SK-N-SH treated with all-trans-retinoic acid at 6 μM for 48 hours (cell line): ENCODE measurements at regions not wholly inside any gene's neighbourhood (a gene's known extent, or its start where the extent isn't known, plus 50 kb on each side); places are given as distances from the start of the nearest gene placed in this dataset.
A peak's percentile ranks its signal among the peaks of the same experiment; 100 is the strongest.

Source experiments
- ATAC-seq: fragments of 200-7000 bp; cut with Tn5 transposase; 3 replicates; pipeline ENCODE4 v1.9.1; 2020; ENCODE audit warnings: mild to moderate bottlenecking, moderate library complexity
- ARNTL ChIP-seq: fragments of 450-650 bp; formaldehyde crosslinking; IDR thresholded peaks from 2 replicates; pipeline ENCODE4 v1.5.0; 2020; ENCODE audit warnings: low read depth, mild to moderate bottlenecking, moderate library complexity, borderline replicate concordance
- BACH2 ChIP-seq: fragments of 250-450 bp; sonication (Bioruptor Pico); IDR thresholded peaks from 2 replicates; pipeline ENCODE4 v1.9.0; 2021; ENCODE audit warnings: mild to moderate bottlenecking, borderline replicate concordance
- CREB5 ChIP-seq: fragments of 250-450 bp; sonication (Bioruptor Pico); IDR thresholded peaks from 2 replicates; pipeline ENCODE4 v1.5.1; 2020; ENCODE audit warnings: low read depth, mild to moderate bottlenecking, moderate library complexity
- CSDC2 ChIP-seq: fragments of 250-450 bp; sonication (Bioruptor Pico); IDR thresholded peaks from 2 replicates; pipeline ENCODE4 v1.5.0; 2020; ENCODE audit warnings: mild to moderate bottlenecking, moderate library complexity
- CSRNP3 ChIP-seq: fragments of 250-450 bp; sonication (Bioruptor Pico); IDR thresholded peaks from 2 replicates; pipeline ENCODE4 v1.5.1; 2021; ENCODE audit warnings: mild to moderate bottlenecking, moderate library complexity
- ESRRG ChIP-seq: fragments of 250-450 bp; sonication (Bioruptor Pico); IDR thresholded peaks from 2 replicates; pipeline ENCODE4 v1.6.1; 2021; ENCODE audit warnings: mild to moderate bottlenecking
- GLIS3 ChIP-seq: fragments of 250-450 bp; sonication (Bioruptor Pico); IDR thresholded peaks from 2 replicates; pipeline ENCODE4 v1.5.0; 2020; ENCODE audit warnings: mild to moderate bottlenecking, moderate library complexity
- ISL1 ChIP-seq: fragments of 250-450 bp; sonication (Bioruptor Pico); IDR thresholded peaks from 2 replicates; pipeline ENCODE4 v2.1.2; 2022; ENCODE audit warnings: mild to moderate bottlenecking, moderate library complexity
- OSR1 ChIP-seq: fragments of 250-450 bp; sonication (Bioruptor Pico); IDR thresholded peaks from 2 replicates; pipeline ENCODE4 v1.8.0; 2022; ENCODE audit warnings: moderate library complexity, mild to moderate bottlenecking, inconsistent platforms
- PATZ1 ChIP-seq: fragments of 250-450 bp; sonication (Bioruptor Pico); IDR thresholded peaks from 2 replicates; pipeline ENCODE4 v1.8.0; 2020; ENCODE audit warnings: mild to moderate bottlenecking, moderate library complexity, borderline replicate concordance
- POU6F1 ChIP-seq: fragments of 250-450 bp; sonication (Bioruptor Pico); IDR thresholded peaks from 2 replicates; pipeline ENCODE4 v1.8.0; 2021; ENCODE audit warnings: low read depth, mild to moderate bottlenecking, moderate library complexity, borderline replicate concordance
- PPARA ChIP-seq: fragments of 250-450 bp; sonication (Bioruptor Pico); IDR thresholded peaks from 2 replicates; pipeline ENCODE4 v1.5.0; 2020; ENCODE audit warnings: mild to moderate bottlenecking, borderline replicate concordance
- RARB ChIP-seq: fragments of 250-450 bp; sonication (Bioruptor Pico); IDR thresholded peaks from 2 replicates; pipeline ENCODE4 v1.8.0; 2021; ENCODE audit warnings: mild to moderate bottlenecking, moderate library complexity
- SNAI2 ChIP-seq: fragments of 250-450 bp; sonication (Bioruptor Pico); IDR thresholded peaks from 2 replicates; pipeline ENCODE4 v1.5.0; 2020; ENCODE audit warnings: mild to moderate bottlenecking, moderate library complexity
- TCF4 ChIP-seq: fragments of 250-450 bp; sonication (Bioruptor Pico); IDR thresholded peaks from 2 replicates; pipeline ENCODE4 v1.8.0; 2021; ENCODE audit warnings: mild to moderate bottlenecking, moderate library complexity, borderline replicate concordance
- TOX ChIP-seq: fragments of 250-450 bp; sonication (Bioruptor Pico); IDR thresholded peaks from 2 replicates; pipeline ENCODE4 v1.8.0; 2021; ENCODE audit warnings: mild to moderate bottlenecking, moderate library complexity, borderline replicate concordance
- TSHZ2 ChIP-seq: fragments of 250-450 bp; sonication (Bioruptor Pico); IDR thresholded peaks from 2 replicates; pipeline ENCODE4 v1.5.0; 2020; ENCODE audit warnings: mild to moderate bottlenecking, moderate library complexity
- ZC3H10 ChIP-seq: fragments of 250-450 bp; sonication (Bioruptor Pico); IDR thresholded peaks from 2 replicates; pipeline ENCODE4 v1.5.1; 2021; ENCODE audit warnings: mild to moderate bottlenecking, moderate library complexity
- ZFP3 ChIP-seq: fragments of 250-450 bp; sonication (Bioruptor Pico); IDR thresholded peaks from 2 replicates; pipeline ENCODE4 v1.5.0; 2020; ENCODE audit warnings: mild to moderate bottlenecking, moderate library complexity
- ZFP30 ChIP-seq: fragments of 450-650 bp; formaldehyde crosslinking; IDR thresholded peaks from 2 replicates; pipeline ENCODE4 v1.5.0; 2022; ENCODE audit warnings: mild to moderate bottlenecking, moderate library complexity
- ZNF565 ChIP-seq: fragments of 450-650 bp; formaldehyde crosslinking; conservative IDR thresholded peaks from 2 replicates; pipeline ENCODE4 v1.5.0; 2020; ENCODE audit warnings: low read depth, mild to moderate bottlenecking, moderate library complexity
- ZNF70 ChIP-seq: fragments of 450-650 bp; formaldehyde crosslinking; IDR thresholded peaks from 2 replicates; pipeline ENCODE4 v1.5.0; 2020; ENCODE audit warnings: mild to moderate bottlenecking, moderate library complexity
- ZNF8 ChIP-seq: fragments of 450-650 bp; formaldehyde crosslinking; IDR thresholded peaks from 2 replicates; pipeline ENCODE4 v1.5.0; 2020; ENCODE audit warnings: mild to moderate bottlenecking, moderate library complexity

- ATAC-seq, result no peak
- TF ChIP-seq BACH2 (CRISPR knock-in tag), result no peak
- TF ChIP-seq CSDC2 (CRISPR knock-in tag), result no peak
- TF ChIP-seq PPARA, result no peak
- TF ChIP-seq GLIS3 (CRISPR knock-in tag), result no peak
- TF ChIP-seq TOX (CRISPR knock-in tag), result no peak
- TF ChIP-seq SNAI2 (CRISPR knock-in tag), result no peak
- no peak for TF ChIP-seq ZNF70 (CRISPR knock-in tag)
- no peak for TF ChIP-seq ESRRG (CRISPR knock-in tag)
- TF ChIP-seq ZNF565 (CRISPR knock-in tag), result no peak
Measured at GRCh38 chr4:141513866-141514265, 122.5 kb upstream of the IL15 start.

- TF ChIP-seq BACH2 (CRISPR knock-in tag), result no peak
- no peak for TF ChIP-seq TCF4 (CRISPR knock-in tag)
- no peak for TF ChIP-seq ESRRG (CRISPR knock-in tag)
- TF ChIP-seq ZNF565 (CRISPR knock-in tag), result no peak
- no peak for TF ChIP-seq POU6F1 (CRISPR knock-in tag)
- no peak for TF ChIP-seq PPARA
- no peak for TF ChIP-seq ZNF8
- TF ChIP-seq ZNF70 (CRISPR knock-in tag), result no peak
- TF ChIP-seq ARNTL, result no peak
- no peak for TF ChIP-seq TOX (CRISPR knock-in tag)
- no peak for TF ChIP-seq ZC3H10 (CRISPR knock-in tag)
- TF ChIP-seq ISL1 (CRISPR knock-in tag), result no peak
- no peak for TF ChIP-seq ZFP30 (CRISPR knock-in tag)
Measured at GRCh38 chr4:141518222-141518621, 118.2 kb upstream of the IL15 start.

GRCh38 chr4:141524116-141524515 is 112.3 kb upstream of the IL15 start:
- no peak for TF ChIP-seq CSDC2 (CRISPR knock-in tag)
- TF ChIP-seq ISL1 (CRISPR knock-in tag), result peak; percentile 48
- no peak for ATAC-seq

More at GRCh38 chr4:141518222-141518621, 118.2 kb upstream of the IL15 start:
- no peak for ATAC-seq

- TF ChIP-seq CSRNP3 (CRISPR knock-in tag) (no peak), TSHZ2 (CRISPR knock-in tag) (no peak), ARNTL (no peak), OSR1 (CRISPR knock-in tag) (no peak), ZFP3 (no peak), ZNF565 (CRISPR knock-in tag) (no peak), BACH2 (CRISPR knock-in tag) (no peak), TOX (CRISPR knock-in tag) (no peak), ZC3H10 (CRISPR knock-in tag) (no peak), CREB5 (CRISPR knock-in tag) (no peak), PATZ1 (CRISPR knock-in tag) (no peak), ZNF8 (no peak), CSDC2 (CRISPR knock-in tag) (no peak), TCF4 (CRISPR knock-in tag) (no peak), RARB (CRISPR knock-in tag) (no peak), ZNF70 (CRISPR knock-in tag) (no peak)
- ATAC-seq, result no peak
Measured at GRCh38 chr4:141524841-141525240, 111.5 kb upstream of the IL15 start.
